Left renal cortex interstitium (tissue), 4 donors: ENCODE measurements at regions not wholly inside any gene's neighbourhood (a gene's known extent, or its start where the extent isn't known, plus 50 kb on each side); places are given as distances from the start of the nearest gene placed in this dataset.

Experiments used
- DNase-seq, 4 donors: peaks; one replicate each; pipeline ENCODE4 v3.0.0-alpha.2; 2013; ENCODE audit warnings: low read depth in 4 of 4, low spot score in 2 of 4, missing footprints in 1 of 4

DNA sequence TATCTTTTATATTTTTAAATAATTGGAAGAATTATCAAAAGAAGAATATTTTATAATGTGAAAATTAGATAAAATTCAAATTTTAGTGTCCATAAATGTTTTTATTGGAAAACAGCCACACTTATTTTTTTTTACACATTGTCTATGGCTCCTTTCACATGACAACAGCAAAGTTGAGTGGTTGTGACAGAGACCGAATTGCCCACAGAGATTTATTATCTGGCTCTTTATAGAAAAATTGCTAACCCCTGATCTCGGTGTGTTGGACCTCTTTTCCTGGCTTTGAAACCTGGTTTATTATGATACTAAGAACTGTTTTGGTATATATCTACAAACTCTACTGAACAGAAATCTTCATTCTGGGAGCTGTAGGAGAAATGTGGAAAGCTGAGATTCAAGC is 269.1 kb upstream of the UMPS start:
- no peak for DNase-seq

DNA sequence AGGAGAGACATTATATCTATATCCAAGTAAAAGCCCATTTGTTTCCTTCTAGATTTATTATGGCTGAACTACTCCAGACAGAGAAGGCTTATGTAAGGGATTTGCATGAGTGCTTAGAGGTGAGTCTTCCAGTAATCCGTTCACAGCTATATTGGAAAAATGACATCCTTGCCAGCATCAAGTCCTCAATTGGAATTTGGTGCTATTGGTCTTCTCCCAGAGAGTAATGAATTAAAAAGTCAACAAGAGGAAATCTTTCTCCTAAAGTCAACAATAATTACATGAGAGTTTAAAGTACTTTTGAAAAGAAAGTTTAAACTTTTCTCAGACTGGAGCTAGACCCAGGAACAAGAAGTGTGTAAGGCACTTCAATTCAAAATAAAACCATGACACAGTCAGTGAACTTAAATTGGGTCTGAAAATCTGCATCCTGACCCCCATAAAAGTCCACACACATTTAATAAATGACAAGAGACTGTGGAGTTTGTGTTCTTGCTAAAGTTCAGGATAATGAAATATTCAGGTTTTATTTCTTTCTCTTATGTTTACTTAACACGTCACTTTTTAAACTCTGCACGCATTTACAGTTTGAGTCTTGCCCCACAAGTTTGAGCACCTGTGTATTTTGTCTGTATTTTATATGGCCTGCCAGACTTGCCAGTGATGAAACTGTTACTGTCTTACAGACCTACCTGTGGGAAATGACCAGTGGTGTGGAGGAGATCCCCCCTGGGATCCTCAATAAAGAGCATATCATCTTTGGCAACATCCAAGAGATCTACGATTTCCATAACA is 268.2 kb upstream of the UMPS start:
- no peak for DNase-seq

DNA sequence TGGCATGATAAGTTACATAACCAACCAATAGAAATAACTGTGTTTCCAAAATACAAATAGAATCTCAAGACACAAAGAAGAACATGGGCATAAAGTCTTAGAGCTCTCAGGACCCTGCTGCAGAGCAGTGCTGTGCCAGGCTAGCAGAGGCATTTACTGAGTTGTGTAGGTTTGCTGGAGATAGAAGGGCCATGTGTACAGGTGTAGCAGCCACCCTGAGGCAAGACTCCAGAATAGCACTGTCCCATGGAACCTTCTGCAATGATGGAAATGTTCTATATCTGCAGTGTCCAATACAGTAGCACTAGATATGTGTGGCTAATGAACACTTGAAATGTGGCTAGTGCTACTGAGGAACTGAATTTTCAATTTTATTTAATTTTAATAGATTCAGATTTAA is 267.0 kb upstream of the UMPS start:
- DNase-seq: no peak

GRCh38 chr3:124467980-124468902 is 262.0 kb upstream of the UMPS start:
- DNase-seq: peak in 3 of 4 donors; percentile 31 to 55 (median 37)

GRCh38 chr3:124469555-124469954 is 260.7 kb upstream of the UMPS start:
- no peak for DNase-seq

- DNase-seq: no peak
These were observed 251.4 kb upstream of the UMPS start for GRCh38 chr3:124478830-124479229.

DNA sequence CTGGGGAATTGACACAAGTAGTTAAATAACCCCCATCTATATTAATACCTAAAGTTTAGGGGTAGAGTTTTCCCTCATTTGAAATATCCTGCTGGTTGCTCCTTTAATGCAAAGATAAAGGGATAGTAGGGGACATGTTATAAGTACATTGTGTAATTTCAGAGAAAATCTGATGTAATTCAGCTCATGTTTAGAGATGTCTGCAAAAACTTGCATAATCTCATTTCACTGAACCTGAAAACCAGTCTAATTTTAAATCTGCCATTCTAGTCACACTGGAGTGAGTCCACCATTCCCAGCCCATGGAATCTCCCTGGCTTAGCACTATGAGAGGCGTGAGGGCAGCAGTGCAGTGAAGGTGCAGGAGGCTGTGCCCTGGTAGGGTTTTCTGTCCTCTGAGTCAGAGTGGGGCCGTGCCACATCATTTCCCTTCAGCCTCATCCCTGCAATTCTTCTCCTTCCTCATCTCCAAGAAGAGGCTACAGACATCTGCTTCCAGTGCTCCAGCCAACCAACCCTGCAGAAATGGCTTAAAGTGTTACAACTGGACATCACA is 246.3 kb upstream of the UMPS start:
- no peak for DNase-seq

- no peak for DNase-seq
These were observed 243.9 kb upstream of the UMPS start for GRCh38 chr3:124486324-124486723.

DNA sequence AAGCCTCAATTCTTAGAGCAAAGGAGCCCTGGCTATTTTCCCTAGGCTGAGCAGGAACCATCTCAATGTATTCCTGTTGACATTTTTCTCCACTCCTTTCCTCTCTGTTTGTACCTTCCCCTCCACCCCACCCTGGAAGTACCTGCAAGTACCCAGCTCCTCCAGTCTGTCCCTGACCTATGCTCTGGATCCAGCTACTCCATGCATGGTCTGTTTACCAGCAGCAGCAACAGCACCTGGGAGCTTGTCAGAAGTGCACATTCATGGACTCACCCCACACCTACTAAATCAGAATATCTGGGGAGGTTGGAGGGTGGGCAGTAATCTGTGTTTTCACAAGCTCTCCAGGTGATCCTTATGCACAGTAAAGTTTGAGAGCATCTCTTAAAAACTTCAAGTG is 240.7 kb upstream of the UMPS start:
- no peak for DNase-seq

GRCh38 chr3:124491098-124491497 is 239.2 kb upstream of the UMPS start:
- no peak for DNase-seq

DNA sequence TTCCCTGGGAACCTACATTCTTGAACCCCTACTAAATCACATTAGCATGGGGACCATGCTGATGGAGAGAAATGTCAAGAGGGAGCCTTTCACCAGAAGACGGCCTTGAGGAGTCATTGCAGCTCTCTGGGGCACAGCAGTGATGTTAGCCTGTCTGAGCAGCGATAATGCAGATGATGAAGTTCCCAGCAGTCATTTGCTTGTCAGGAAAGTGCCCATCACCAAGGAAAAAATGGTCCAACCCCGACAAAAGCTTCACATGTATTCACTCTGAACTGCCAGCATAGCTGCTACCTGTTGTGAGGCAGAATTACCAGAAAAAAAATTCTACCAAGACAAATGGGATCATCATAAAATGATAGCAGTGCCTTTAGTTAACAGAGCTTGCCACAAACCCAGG is 238.4 kb upstream of the UMPS start:
- no peak for DNase-seq

DNA sequence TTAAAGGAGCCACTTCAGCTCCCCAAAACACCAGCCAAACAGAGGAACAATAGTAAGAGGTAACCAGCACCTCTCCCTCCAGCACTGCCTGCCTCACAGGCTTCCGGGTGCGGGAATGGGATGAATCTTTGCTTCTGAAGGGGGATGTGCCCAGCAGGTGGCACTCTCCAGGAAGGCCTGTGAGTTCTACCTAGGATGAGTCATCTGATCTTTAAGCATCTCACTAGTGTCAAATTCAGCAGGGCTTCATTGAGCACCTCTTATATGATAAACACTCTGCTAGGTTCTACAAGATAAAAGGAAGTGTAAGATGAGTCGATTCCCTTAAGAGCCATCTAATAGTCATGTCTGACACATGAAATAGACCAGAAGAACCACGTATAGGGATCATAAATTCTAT is 237.4 kb upstream of the UMPS start:
- no peak for DNase-seq

DNA sequence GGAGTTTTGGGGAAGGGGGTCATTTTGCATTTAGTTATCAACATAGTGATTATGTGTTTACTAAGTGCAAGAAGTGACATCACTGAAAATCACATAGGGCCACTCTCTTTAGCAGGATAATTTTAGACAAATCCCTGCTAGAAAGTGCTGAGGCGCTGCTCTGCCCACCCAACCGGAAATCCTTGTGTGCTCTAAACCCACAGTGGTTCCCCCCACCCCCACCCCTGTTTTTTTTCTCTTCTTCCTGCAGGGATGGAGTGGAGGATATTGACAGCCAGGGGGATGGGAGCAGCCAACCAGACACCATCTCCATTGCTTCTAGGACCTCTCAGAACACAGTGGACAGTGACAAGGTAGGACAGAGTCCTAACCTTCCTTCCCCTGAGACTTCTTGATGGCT is 234.2 kb upstream of the UMPS start:
- no peak for DNase-seq

DNA sequence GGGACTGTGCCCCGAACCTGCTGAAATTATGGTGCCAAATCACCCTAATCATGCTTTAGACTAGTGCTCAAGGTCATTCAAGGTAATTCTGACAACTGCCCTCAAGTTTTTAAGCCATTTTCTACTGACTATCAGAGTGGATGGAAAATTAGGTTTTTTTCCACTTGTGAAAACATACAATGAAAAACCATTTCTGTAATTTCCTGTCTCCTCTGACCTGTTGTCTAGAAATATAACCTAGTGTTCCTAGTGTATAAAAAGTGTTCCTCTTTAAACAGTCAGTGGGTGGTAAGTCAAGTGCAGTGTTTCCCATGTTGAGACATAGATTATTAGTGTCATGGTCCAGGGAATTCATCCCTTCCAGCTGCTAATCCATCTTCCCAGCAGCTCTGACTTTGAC is 232.8 kb upstream of the UMPS start:
- no peak for DNase-seq

DNA sequence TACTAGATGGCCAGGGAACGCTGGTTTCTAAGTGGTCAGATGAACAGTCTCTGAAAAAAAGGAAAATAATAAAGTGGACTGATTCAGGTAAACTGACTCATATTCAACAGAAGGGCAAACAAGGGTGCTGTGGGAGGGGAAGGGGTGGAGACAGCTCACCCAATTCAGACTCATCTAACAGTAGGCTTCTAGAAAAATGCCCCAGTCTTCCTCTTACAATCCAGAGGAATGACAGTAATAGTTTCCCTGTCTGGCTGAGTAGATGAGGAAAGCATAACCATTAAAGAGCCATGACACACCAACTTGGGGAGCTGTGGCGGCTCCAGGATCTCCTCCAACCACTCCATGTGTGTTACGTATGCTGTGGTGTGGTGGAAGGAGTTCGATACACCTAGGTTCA is 231.4 kb upstream of the UMPS start:
- DNase-seq: no peak

- no peak for DNase-seq
These were observed 225.8 kb upstream of the UMPS start for GRCh38 chr3:124504332-124505059.

- no peak for DNase-seq
These were observed 220.4 kb upstream of the UMPS start for GRCh38 chr3:124509884-124510283.

DNA sequence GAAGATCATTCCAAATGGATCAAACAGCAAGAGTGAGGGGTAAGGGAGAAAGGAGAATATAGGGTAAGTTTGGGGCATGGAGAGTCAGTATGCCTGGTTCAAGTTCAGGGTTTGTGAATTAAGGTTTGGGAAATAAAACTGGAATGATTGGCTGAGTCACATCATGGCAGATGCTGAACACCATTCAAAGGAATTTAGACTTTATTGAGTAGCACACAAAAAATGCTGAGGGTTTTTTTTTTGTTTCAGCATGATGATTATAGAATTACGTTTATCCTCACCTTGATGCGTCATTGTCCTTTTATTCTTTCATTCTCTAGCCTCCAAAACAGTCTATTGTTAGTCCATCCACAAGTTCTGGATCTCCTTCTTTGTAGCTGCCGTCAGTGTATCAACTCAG is 220.0 kb upstream of the UMPS start:
- no peak for DNase-seq

GRCh38 chr3:124512881-124513609 is 217.2 kb upstream of the UMPS start:
- no peak for DNase-seq

- no peak for DNase-seq
These were observed 216.6 kb upstream of the UMPS start for GRCh38 chr3:124513610-124513997.
